H9 (cell line): ENCODE measurements at regions not wholly inside any gene's neighbourhood (a gene's known extent, or its start where the extent isn't known, plus 50 kb on each side); places are given as distances from the start of the nearest gene placed in this dataset.

Experiments
- DNase-seq: peaks from one replicate; pipeline ENCODE4 v3.0.0-alpha.2; 2017
- H2AFZ ChIP-seq: one replicate; pipeline ENCODE4 v1.6.1; 2013; ENCODE audit warnings: mild to moderate bottlenecking, low read length, control low read depth, moderate library complexity
- H2AK5ac ChIP-seq: 2 replicates; pipeline ENCODE4 v1.6.1; 2013; ENCODE audit warnings: low read length, control low read depth, mixed read lengths; ENCODE audit not compliant: insufficient read length
- H2BK120ac ChIP-seq: one replicate; pipeline ENCODE4 v1.6.1; 2013; ENCODE audit warnings: low read depth, mild to moderate bottlenecking, low read length, control low read depth, inconsistent platforms; ENCODE audit not compliant: poor library complexity, severe bottlenecking
- H2BK12ac ChIP-seq: 2 replicates; pipeline ENCODE4 v1.6.1; 2013; ENCODE audit warnings: low read length, control low read depth, mixed read lengths, low read depth; ENCODE audit not compliant: insufficient read length
- H2BK15ac ChIP-seq: 2 replicates; pipeline ENCODE4 v1.6.1; 2013; ENCODE audit warnings: low read depth, low read length, control low read depth
- H2BK20ac ChIP-seq: one replicate; pipeline ENCODE4 v1.6.1; 2013; ENCODE audit warnings: low read depth, mild to moderate bottlenecking, low read length, control low read depth, inconsistent platforms; ENCODE audit not compliant: poor library complexity, severe bottlenecking
- H2BK5ac ChIP-seq: 2 replicates; pipeline ENCODE4 v1.6.1; 2013; ENCODE audit warnings: low read length, control low read depth, mixed read lengths; ENCODE audit not compliant: insufficient read length
- H3K14ac ChIP-seq: 2 replicates; pipeline ENCODE4 v1.6.1; 2013; ENCODE audit warnings: low read length, control low read depth; ENCODE audit not compliant: insufficient read depth
- H3K18ac ChIP-seq: 2 replicates; pipeline ENCODE4 v1.6.1; 2013; ENCODE audit warnings: low read depth, mild to moderate bottlenecking, mixed read lengths, low read length, control low read depth; ENCODE audit not compliant: insufficient read length
- H3K23ac ChIP-seq: 2 replicates; pipeline ENCODE4 v1.6.1; 2013; ENCODE audit warnings: low read length, control low read depth, mixed read lengths, low read depth; ENCODE audit not compliant: insufficient read length
- H3K23me2 ChIP-seq: 2 replicates; pipeline ENCODE4 v1.6.1; 2013; ENCODE audit warnings: low read depth, mild to moderate bottlenecking, mixed read lengths, low read length, control low read depth; ENCODE audit not compliant: insufficient read length, poor library complexity, severe bottlenecking
- H3K27ac ChIP-seq: 2 replicates; pipeline ENCODE4 v1.5.1; 2013; ENCODE audit warnings: low read length, control low read depth, mixed read lengths, low read depth; ENCODE audit not compliant: insufficient read length
- H3K27me3 ChIP-seq: 2 replicates; pipeline ENCODE4 v1.6.1; 2013; ENCODE audit warnings: low read length, control low read depth, inconsistent platforms; ENCODE audit not compliant: insufficient read depth
- H3K4ac ChIP-seq: 2 replicates; pipeline ENCODE4 v1.6.1; 2013; ENCODE audit warnings: low read depth, mild to moderate bottlenecking, control low read depth, inconsistent platforms, low read length, moderate library complexity
- H3K4me1 ChIP-seq: 2 replicates; pipeline ENCODE4 v1.6.1; 2013; ENCODE audit warnings: low read length, control low read depth, inconsistent platforms; ENCODE audit not compliant: insufficient read depth
- H3K4me2 ChIP-seq: 2 replicates; pipeline ENCODE4 v1.6.1; 2013; ENCODE audit warnings: low read length, control low read depth, mixed read lengths; ENCODE audit not compliant: insufficient read length, insufficient read depth
- H3K56ac ChIP-seq: 2 replicates; pipeline ENCODE4 v1.6.1; 2013; ENCODE audit warnings: low read depth, mild to moderate bottlenecking, mixed read lengths, low read length, control low read depth; ENCODE audit not compliant: insufficient read length
- H3K79me1 ChIP-seq: 2 replicates; pipeline ENCODE4 v1.6.1; 2013; ENCODE audit warnings: low read depth, mild to moderate bottlenecking, moderate library complexity, low read length, control low read depth, inconsistent platforms; ENCODE audit not compliant: insufficient read depth, poor library complexity, severe bottlenecking
- H3K79me2 ChIP-seq: 2 replicates; pipeline ENCODE4 v1.6.1; 2013; ENCODE audit warnings: low read length, control low read depth, inconsistent platforms; ENCODE audit not compliant: insufficient read depth
- H3K9ac ChIP-seq: 2 replicates; pipeline ENCODE4 v1.6.1; 2013; ENCODE audit warnings: low read length, control low read depth, mixed read lengths; ENCODE audit not compliant: insufficient read length; ENCODE audit errors: extremely low read depth
- H3K9me3 ChIP-seq: one replicate; pipeline ENCODE4 v1.6.1; 2013; ENCODE audit warnings: low read depth, low read length, inconsistent platforms; ENCODE audit not compliant: control insufficient read depth
- H3T11ph ChIP-seq: one replicate; pipeline ENCODE4 v1.6.1; 2013; ENCODE audit warnings: mild to moderate bottlenecking, low read length, control low read depth, inconsistent platforms
- H4K20me1 ChIP-seq: one replicate; pipeline ENCODE4 v1.6.1; 2013; ENCODE audit not compliant: control insufficient read depth, insufficient read length, insufficient read depth
- H4K5ac ChIP-seq: 2 replicates; pipeline ENCODE4 v1.6.1; 2013; ENCODE audit warnings: low read depth, mild to moderate bottlenecking, mixed read lengths, low read length, control low read depth; ENCODE audit not compliant: insufficient read length
- H4K8ac ChIP-seq: replicated peaks from 2 replicates; pipeline ENCODE4 v1.6.1; 2013; ENCODE audit warnings: low read length, control low read depth, mixed read lengths, low read depth; ENCODE audit not compliant: insufficient read length
- H4K91ac ChIP-seq: 2 replicates; pipeline ENCODE4 v1.6.1; 2013; ENCODE audit warnings: low read depth, mild to moderate bottlenecking, moderate library complexity, mixed read lengths, low read length, control low read depth; ENCODE audit not compliant: insufficient read length
- H3K27ac Mint-ChIP-seq, 3 experiments: 2 replicates in 2 of 3; 3 replicates in 1 of 3; pipeline ENCODE4 v1.8.0; 2020 to 2021; ENCODE audit warnings: mixed read lengths in 3 of 3, mild to moderate bottlenecking in 1 of 3, moderate library complexity in 1 of 3
- H3K27me3 Mint-ChIP-seq: 2 replicates; pipeline ENCODE4 v1.8.0; 2021; ENCODE audit warnings: low read depth, mild to moderate bottlenecking, moderate library complexity, mixed read lengths
- H3K36me3 Mint-ChIP-seq, 3 experiments: 2 replicates in 2 of 3; 3 replicates in 1 of 3; pipeline ENCODE4 v1.8.0; 2020 to 2021; ENCODE audit warnings: low read depth in 3 of 3, mixed read lengths in 3 of 3; ENCODE audit not compliant: insufficient read depth in 1 of 3
- H3K4me1 Mint-ChIP-seq, 2 experiments: 2 replicates each; pipeline ENCODE4 v1.8.0; 2020; ENCODE audit warnings: mixed read lengths in 2 of 2
- H3K4me3 Mint-ChIP-seq, 2 experiments: 2 replicates in 1 of 2; 3 replicates in 1 of 2; pipeline ENCODE4 v1.8.0; 2020 to 2021; ENCODE audit warnings: mild to moderate bottlenecking in 2 of 2, mixed read lengths in 2 of 2, moderate library complexity in 1 of 2
- H3K9me3 Mint-ChIP-seq, 2 experiments: 2 replicates in 1 of 2; 3 replicates in 1 of 2; pipeline ENCODE4 v1.8.0; 2020; ENCODE audit warnings: mild to moderate bottlenecking in 2 of 2, mixed read lengths in 2 of 2, moderate library complexity in 1 of 2
- CTCF ChIP-seq: fragments of 200-600 bp; sonication (generic); conservative IDR thresholded peaks from 3 replicates; pipeline ENCODE4 v1.8.0; 2021; ENCODE audit warnings: antibody characterized with exemption, mild to moderate bottlenecking
- WGBS: extraction: QIAGEN DNeasy Blood & Tissue Kit; methylation state at CpG from one replicate; pipeline ENCODE4 v1.1.7; 2013; ENCODE audit warnings: missing lambda C conversion rate, low lambda C conversion rate, mixed read lengths; ENCODE audit not compliant: insufficient read length; ENCODE audit errors: extremely low coverage; 5-methylcytosine and 5-hydroxymethylcytosine counted together

- Mint-ChIP-seq H3K4me1 (peaks cover 61 to 69% of the 10 kb centered on the region in 2 experiments), H3K9me3 (peaks cover 3 to 4% of the 10 kb centered on the region in 2 experiments; a peak in 2 of 5 replicates), H3K27me3 (peaks cover 53% of the 10 kb centered on the region), H3K36me3 (peaks cover 0 to 4% (median 2%) of the 10 kb centered on the region in 3 experiments; a peak in 3 of 7 replicates), H3K27ac (no peak overlapping the region; a peak in 1 of 7 replicates), H3K4me3 (no peak overlapping the region)
- no peak overlapping the region for H3K18ac ChIP-seq
- H3K4me1 ChIP-seq = peaks cover 3% of the 10 kb centered on the region; the same call in 1 of the 2 replicates
- H3K14ac ChIP-seq = no peak overlapping the region
- H3K79me2 ChIP-seq = no peaks in the 10 kb centered on the region
- H4K8ac ChIP-seq = no peak overlapping the region
- no peak overlapping the region for H3K56ac ChIP-seq
- no peak overlapping the region for H3K9ac ChIP-seq
- no peak overlapping the region for H3K23ac ChIP-seq
- no peak overlapping the region for H3T11ph ChIP-seq
- H3K79me1 ChIP-seq = no peaks in the 10 kb centered on the region
- no peak for DNase-seq
- no peak overlapping the region for H2BK12ac ChIP-seq
- H2BK120ac ChIP-seq = no peak overlapping the region
- no peaks in the 10 kb centered on the region for H3K9me3 ChIP-seq
- peaks cover 3% of the 10 kb centered on the region for H3K23me2 ChIP-seq
- H3K4ac ChIP-seq = no peak overlapping the region
- no CpG with 5 or more reads among the region's 17 CpGs for WGBS
- H2AFZ ChIP-seq = no peak overlapping the region
- no peak overlapping the region for H2BK5ac ChIP-seq
- no peak overlapping the region for H2AK5ac ChIP-seq
- no peak overlapping the region for H2BK20ac ChIP-seq
- H4K91ac ChIP-seq = no peak overlapping the region
- no peak overlapping the region for H4K5ac ChIP-seq
- no peak overlapping the region for H3K4me2 ChIP-seq
- TF ChIP-seq CTCF = no peak
- H3K27me3 ChIP-seq = no peaks in the 10 kb centered on the region; the same call in 1 of the 2 replicates
- no peak overlapping the region for H2BK15ac ChIP-seq
- no peaks in the 10 kb centered on the region for H4K20me1 ChIP-seq
- H3K27ac ChIP-seq = no peak overlapping the region
These were observed 237.3 kb upstream of the CADM1 start for GRCh38 chr11:115741376-115742107.
